H9 (cell line): ENCODE measurements at regions not wholly inside any gene's neighbourhood (a gene's known extent, or its start where the extent isn't known, plus 50 kb on each side); places are given as distances from the start of the nearest gene placed in this dataset.

ENCODE experiments used
- DNase-seq: peaks from one replicate; pipeline ENCODE4 v3.0.0-alpha.2; 2017
- H2AFZ ChIP-seq: one replicate; pipeline ENCODE4 v1.6.1; 2013; ENCODE audit warnings: mild to moderate bottlenecking, low read length, control low read depth, moderate library complexity
- H2AK5ac ChIP-seq: 2 replicates; pipeline ENCODE4 v1.6.1; 2013; ENCODE audit warnings: low read length, control low read depth, mixed read lengths; ENCODE audit not compliant: insufficient read length
- H2BK120ac ChIP-seq: one replicate; pipeline ENCODE4 v1.6.1; 2013; ENCODE audit warnings: low read depth, mild to moderate bottlenecking, low read length, control low read depth, inconsistent platforms; ENCODE audit not compliant: poor library complexity, severe bottlenecking
- H2BK12ac ChIP-seq: 2 replicates; pipeline ENCODE4 v1.6.1; 2013; ENCODE audit warnings: low read length, control low read depth, mixed read lengths, low read depth; ENCODE audit not compliant: insufficient read length
- H2BK15ac ChIP-seq: 2 replicates; pipeline ENCODE4 v1.6.1; 2013; ENCODE audit warnings: low read depth, low read length, control low read depth
- H2BK20ac ChIP-seq: one replicate; pipeline ENCODE4 v1.6.1; 2013; ENCODE audit warnings: low read depth, mild to moderate bottlenecking, low read length, control low read depth, inconsistent platforms; ENCODE audit not compliant: poor library complexity, severe bottlenecking
- H2BK5ac ChIP-seq: 2 replicates; pipeline ENCODE4 v1.6.1; 2013; ENCODE audit warnings: low read length, control low read depth, mixed read lengths; ENCODE audit not compliant: insufficient read length
- H3K14ac ChIP-seq: 2 replicates; pipeline ENCODE4 v1.6.1; 2013; ENCODE audit warnings: low read length, control low read depth; ENCODE audit not compliant: insufficient read depth
- H3K18ac ChIP-seq: 2 replicates; pipeline ENCODE4 v1.6.1; 2013; ENCODE audit warnings: low read depth, mild to moderate bottlenecking, mixed read lengths, low read length, control low read depth; ENCODE audit not compliant: insufficient read length
- H3K23ac ChIP-seq: 2 replicates; pipeline ENCODE4 v1.6.1; 2013; ENCODE audit warnings: low read length, control low read depth, mixed read lengths, low read depth; ENCODE audit not compliant: insufficient read length
- H3K23me2 ChIP-seq: 2 replicates; pipeline ENCODE4 v1.6.1; 2013; ENCODE audit warnings: low read depth, mild to moderate bottlenecking, mixed read lengths, low read length, control low read depth; ENCODE audit not compliant: insufficient read length, poor library complexity, severe bottlenecking
- H3K27ac ChIP-seq: 2 replicates; pipeline ENCODE4 v1.5.1; 2013; ENCODE audit warnings: low read length, control low read depth, mixed read lengths, low read depth; ENCODE audit not compliant: insufficient read length
- H3K27me3 ChIP-seq: 2 replicates; pipeline ENCODE4 v1.6.1; 2013; ENCODE audit warnings: low read length, control low read depth, inconsistent platforms; ENCODE audit not compliant: insufficient read depth
- H3K4ac ChIP-seq: 2 replicates; pipeline ENCODE4 v1.6.1; 2013; ENCODE audit warnings: low read depth, mild to moderate bottlenecking, control low read depth, inconsistent platforms, low read length, moderate library complexity
- H3K4me1 ChIP-seq: 2 replicates; pipeline ENCODE4 v1.6.1; 2013; ENCODE audit warnings: low read length, control low read depth, inconsistent platforms; ENCODE audit not compliant: insufficient read depth
- H3K4me2 ChIP-seq: 2 replicates; pipeline ENCODE4 v1.6.1; 2013; ENCODE audit warnings: low read length, control low read depth, mixed read lengths; ENCODE audit not compliant: insufficient read length, insufficient read depth
- H3K56ac ChIP-seq: 2 replicates; pipeline ENCODE4 v1.6.1; 2013; ENCODE audit warnings: low read depth, mild to moderate bottlenecking, mixed read lengths, low read length, control low read depth; ENCODE audit not compliant: insufficient read length
- H3K79me1 ChIP-seq: 2 replicates; pipeline ENCODE4 v1.6.1; 2013; ENCODE audit warnings: low read depth, mild to moderate bottlenecking, moderate library complexity, low read length, control low read depth, inconsistent platforms; ENCODE audit not compliant: insufficient read depth, poor library complexity, severe bottlenecking
- H3K79me2 ChIP-seq: 2 replicates; pipeline ENCODE4 v1.6.1; 2013; ENCODE audit warnings: low read length, control low read depth, inconsistent platforms; ENCODE audit not compliant: insufficient read depth
- H3K9ac ChIP-seq: 2 replicates; pipeline ENCODE4 v1.6.1; 2013; ENCODE audit warnings: low read length, control low read depth, mixed read lengths; ENCODE audit not compliant: insufficient read length; ENCODE audit errors: extremely low read depth
- H3K9me3 ChIP-seq: one replicate; pipeline ENCODE4 v1.6.1; 2013; ENCODE audit warnings: low read depth, low read length, inconsistent platforms; ENCODE audit not compliant: control insufficient read depth
- H3T11ph ChIP-seq: one replicate; pipeline ENCODE4 v1.6.1; 2013; ENCODE audit warnings: mild to moderate bottlenecking, low read length, control low read depth, inconsistent platforms
- H4K20me1 ChIP-seq: one replicate; pipeline ENCODE4 v1.6.1; 2013; ENCODE audit not compliant: control insufficient read depth, insufficient read length, insufficient read depth
- H4K5ac ChIP-seq: 2 replicates; pipeline ENCODE4 v1.6.1; 2013; ENCODE audit warnings: low read depth, mild to moderate bottlenecking, mixed read lengths, low read length, control low read depth; ENCODE audit not compliant: insufficient read length
- H4K8ac ChIP-seq: replicated peaks from 2 replicates; pipeline ENCODE4 v1.6.1; 2013; ENCODE audit warnings: low read length, control low read depth, mixed read lengths, low read depth; ENCODE audit not compliant: insufficient read length
- H4K91ac ChIP-seq: 2 replicates; pipeline ENCODE4 v1.6.1; 2013; ENCODE audit warnings: low read depth, mild to moderate bottlenecking, moderate library complexity, mixed read lengths, low read length, control low read depth; ENCODE audit not compliant: insufficient read length
- H3K27ac Mint-ChIP-seq, 3 experiments: 2 replicates in 2 of 3; 3 replicates in 1 of 3; pipeline ENCODE4 v1.8.0; 2020 to 2021; ENCODE audit warnings: mixed read lengths in 3 of 3, mild to moderate bottlenecking in 1 of 3, moderate library complexity in 1 of 3
- H3K27me3 Mint-ChIP-seq: 2 replicates; pipeline ENCODE4 v1.8.0; 2021; ENCODE audit warnings: low read depth, mild to moderate bottlenecking, moderate library complexity, mixed read lengths
- H3K36me3 Mint-ChIP-seq, 3 experiments: 2 replicates in 2 of 3; 3 replicates in 1 of 3; pipeline ENCODE4 v1.8.0; 2020 to 2021; ENCODE audit warnings: low read depth in 3 of 3, mixed read lengths in 3 of 3; ENCODE audit not compliant: insufficient read depth in 1 of 3
- H3K4me1 Mint-ChIP-seq, 2 experiments: 2 replicates each; pipeline ENCODE4 v1.8.0; 2020; ENCODE audit warnings: mixed read lengths in 2 of 2
- H3K4me3 Mint-ChIP-seq, 2 experiments: 2 replicates in 1 of 2; 3 replicates in 1 of 2; pipeline ENCODE4 v1.8.0; 2020 to 2021; ENCODE audit warnings: mild to moderate bottlenecking in 2 of 2, mixed read lengths in 2 of 2, moderate library complexity in 1 of 2
- H3K9me3 Mint-ChIP-seq, 2 experiments: 2 replicates in 1 of 2; 3 replicates in 1 of 2; pipeline ENCODE4 v1.8.0; 2020; ENCODE audit warnings: mild to moderate bottlenecking in 2 of 2, mixed read lengths in 2 of 2, moderate library complexity in 1 of 2
- WGBS: extraction: QIAGEN DNeasy Blood & Tissue Kit; methylation state at CpG from one replicate; pipeline ENCODE4 v1.1.7; 2013; ENCODE audit warnings: missing lambda C conversion rate, low lambda C conversion rate, mixed read lengths; ENCODE audit not compliant: insufficient read length; ENCODE audit errors: extremely low coverage; 5-methylcytosine and 5-hydroxymethylcytosine counted together
- TF ChIP-seq, protein P1 (sequence below): fragments of 200-600 bp; sonication (generic); conservative IDR thresholded peaks from 3 replicates; pipeline ENCODE4 v1.8.0; 2021; ENCODE audit warnings: antibody characterized with exemption, mild to moderate bottlenecking

DNA sequence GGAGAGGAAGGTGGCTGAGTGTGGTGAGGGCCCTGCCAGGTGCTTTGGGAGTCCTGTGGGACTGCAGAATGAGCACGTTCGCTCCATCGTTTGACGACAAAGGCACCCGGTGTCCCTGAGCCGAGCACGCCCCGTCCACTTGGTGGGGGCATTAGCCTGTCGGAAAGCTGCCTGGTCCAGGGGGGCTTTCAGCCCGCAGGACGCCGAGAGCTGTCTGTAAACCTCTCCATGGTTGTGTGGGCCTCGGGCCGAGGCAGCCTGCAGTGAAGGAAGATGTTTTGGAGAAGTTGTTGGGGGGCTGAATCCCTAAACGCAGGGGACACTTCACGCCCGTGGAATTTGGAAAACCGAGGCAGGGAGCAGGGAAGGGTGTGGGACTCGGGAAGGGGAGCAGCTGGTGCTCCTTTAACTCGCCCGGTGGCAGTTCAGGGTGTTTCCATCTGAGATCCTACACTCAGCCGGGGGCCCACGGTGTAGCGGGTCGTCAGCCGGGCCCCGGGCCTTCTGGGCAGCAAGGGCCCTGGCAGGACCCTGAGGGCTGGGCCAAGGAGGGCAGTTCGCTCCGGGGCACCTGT, 53.8 kb downstream of the MRPL36 start:
- H3K36me3 Mint-ChIP-seq: peaks cover 0 to 3% (median under 1%) of the 10 kb centered on the region in 3 experiments; a peak in 2 of 7 replicates
- H3K27me3 Mint-ChIP-seq: peaks cover 14% of the 10 kb centered on the region

More for the DNA sequence above, 53.8 kb downstream of the MRPL36 start:
- no peak overlapping the region for H2BK12ac ChIP-seq
- no peak overlapping the region for H2BK20ac ChIP-seq
- H2AK5ac ChIP-seq: no peak overlapping the region
- H3K14ac ChIP-seq: no peak overlapping the region
- H2BK5ac ChIP-seq: no peak overlapping the region
- H3K4ac ChIP-seq: no peak overlapping the region
- H3K23me2 ChIP-seq: no peaks in the 10 kb centered on the region
- no peak overlapping the region for H4K91ac ChIP-seq
- no peak overlapping the region for H3K56ac ChIP-seq
- no peaks in the 10 kb centered on the region for H3K79me2 ChIP-seq
- Mint-ChIP-seq H3K27ac (peak overlapping the region in 1 of 3 experiments; percentile 80; a peak in 2 of 7 replicates), H3K9me3 (peaks cover 7 to 8% of the 10 kb centered on the region in 2 experiments), H3K4me1 (no peaks in the 10 kb centered on the region; a peak in 1 of 4 replicates), H3K4me3 (no peak overlapping the region)
- H3K4me2 ChIP-seq: no peak overlapping the region
- no CpG with 5 or more reads among the region's 29 CpGs for WGBS
- H2AFZ ChIP-seq: no peak overlapping the region
- H4K5ac ChIP-seq: no peak overlapping the region
- no peaks in the 10 kb centered on the region for H3K9me3 ChIP-seq
- no peaks in the 10 kb centered on the region for H3K79me1 ChIP-seq
- no peaks in the 10 kb centered on the region for H3K27me3 ChIP-seq
- H3K27ac ChIP-seq: no peak overlapping the region
- H4K8ac ChIP-seq: no peak overlapping the region
- H3K18ac ChIP-seq: no peak overlapping the region
- peak; percentile 14 for DNase-seq
- H3K23ac ChIP-seq: no peak overlapping the region
- TF ChIP-seq, protein P1, sequence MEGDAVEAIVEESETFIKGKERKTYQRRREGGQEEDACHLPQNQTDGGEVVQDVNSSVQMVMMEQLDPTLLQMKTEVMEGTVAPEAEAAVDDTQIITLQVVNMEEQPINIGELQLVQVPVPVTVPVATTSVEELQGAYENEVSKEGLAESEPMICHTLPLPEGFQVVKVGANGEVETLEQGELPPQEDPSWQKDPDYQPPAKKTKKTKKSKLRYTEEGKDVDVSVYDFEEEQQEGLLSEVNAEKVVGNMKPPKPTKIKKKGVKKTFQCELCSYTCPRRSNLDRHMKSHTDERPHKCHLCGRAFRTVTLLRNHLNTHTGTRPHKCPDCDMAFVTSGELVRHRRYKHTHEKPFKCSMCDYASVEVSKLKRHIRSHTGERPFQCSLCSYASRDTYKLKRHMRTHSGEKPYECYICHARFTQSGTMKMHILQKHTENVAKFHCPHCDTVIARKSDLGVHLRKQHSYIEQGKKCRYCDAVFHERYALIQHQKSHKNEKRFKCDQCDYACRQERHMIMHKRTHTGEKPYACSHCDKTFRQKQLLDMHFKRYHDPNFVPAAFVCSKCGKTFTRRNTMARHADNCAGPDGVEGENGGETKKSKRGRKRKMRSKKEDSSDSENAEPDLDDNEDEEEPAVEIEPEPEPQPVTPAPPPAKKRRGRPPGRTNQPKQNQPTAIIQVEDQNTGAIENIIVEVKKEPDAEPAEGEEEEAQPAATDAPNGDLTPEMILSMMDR: no peak
- H3T11ph ChIP-seq: no peak overlapping the region
- no peaks in the 10 kb centered on the region for H3K4me1 ChIP-seq
- no peaks in the 10 kb centered on the region for H4K20me1 ChIP-seq
- no peak overlapping the region for H3K9ac ChIP-seq
- H2BK15ac ChIP-seq: no peak overlapping the region
- H2BK120ac ChIP-seq: no peak overlapping the region
